G401.6 (cell line): ENCODE measurements at regions not wholly inside any gene's neighbourhood (a gene's known extent, or its start where the extent isn't known, plus 50 kb on each side); places are given as distances from the start of the nearest gene placed in this dataset.
"Not testable (repeated sequence)": the region's sequence is repeated elsewhere in the genome, so short reads cannot be mapped to it uniquely, and the experiment has no call there.

ENCODE experiments used
- FAIRE-seq: peaks from 2 replicates; lab custom pipeline; 2012; peaks lifted over from hg19 to GRCh38; lab: Jason Lieb, UNC

- no peak for FAIRE-seq
These were observed 567.0 kb downstream of the CETN3 start for GRCh38 chr5:89842531-89842930.

- no peak for FAIRE-seq
These were observed 568.6 kb downstream of the CETN3 start for GRCh38 chr5:89840906-89841305.

- FAIRE-seq, result no peak
These were observed 578.9 kb downstream of the CETN3 start for GRCh38 chr5:89830691-89831090.

- FAIRE-seq, result no peak
These were observed 581.6 kb downstream of the CETN3 start for GRCh38 chr5:89827960-89828359.

GRCh38 chr5:89827359-89827758 is 582.2 kb downstream of the CETN3 start:
- no peak for FAIRE-seq

GRCh38 chr5:89826938-89827337 is 582.6 kb downstream of the CETN3 start:
- FAIRE-seq, result no peak

- no peak for FAIRE-seq
These were observed 586.5 kb downstream of the CETN3 start for GRCh38 chr5:89823046-89823445.

GRCh38 chr5:89817841-89818240 is 591.7 kb downstream of the CETN3 start:
- FAIRE-seq, result no peak

GRCh38 chr5:89816038-89816437 is 593.5 kb downstream of the CETN3 start:
- FAIRE-seq, result no peak

GRCh38 chr5:89800735-89801134 is 608.8 kb downstream of the CETN3 start:
- FAIRE-seq, result not testable (repeated sequence)

GRCh38 chr5:89794504-89794903 is 615.1 kb downstream of the CETN3 start:
- not testable (repeated sequence) for FAIRE-seq

GRCh38 chr5:89779734-89780133 is 629.8 kb downstream of the CETN3 start:
- not testable (repeated sequence) for FAIRE-seq

GRCh38 chr5:89777758-89778157 is 631.8 kb downstream of the CETN3 start:
- FAIRE-seq, result no peak

GRCh38 chr5:89769975-89770374 is 639.6 kb downstream of the CETN3 start:
- no peak for FAIRE-seq

- no peak for FAIRE-seq
These were observed 649.8 kb downstream of the CETN3 start for GRCh38 chr5:89759802-89760201.

- FAIRE-seq, result no peak
These were observed 651.4 kb downstream of the CETN3 start for GRCh38 chr5:89758146-89758545.

- FAIRE-seq, result no peak
These were observed 652.6 kb downstream of the CETN3 start for GRCh38 chr5:89756955-89757354.

GRCh38 chr5:89755024-89755423 is 654.5 kb downstream of the CETN3 start:
- no peak for FAIRE-seq

- no peak for FAIRE-seq
These were observed 674.5 kb downstream of the CETN3 start for GRCh38 chr5:89735082-89735481.

- no peak for FAIRE-seq
These were observed 675.8 kb downstream of the CETN3 start for GRCh38 chr5:89733772-89734171.

- no peak for FAIRE-seq
These were observed 679.8 kb downstream of the CETN3 start for GRCh38 chr5:89729623-89730301.

GRCh38 chr5:89728750-89729149 is 680.8 kb downstream of the CETN3 start:
- FAIRE-seq, result no peak

- no peak for FAIRE-seq
These were observed 681.4 kb downstream of the CETN3 start for GRCh38 chr5:89728134-89728533.

GRCh38 chr5:89724379-89725095 is 685.0 kb downstream of the CETN3 start:
- FAIRE-seq, result no peak
